ENCODE measurements at regions not wholly inside any gene's neighbourhood (a gene's known extent, or its start where the extent isn't known, plus 50 kb on each side); places are given as distances from the start of the nearest gene placed in this dataset.

DNA sequence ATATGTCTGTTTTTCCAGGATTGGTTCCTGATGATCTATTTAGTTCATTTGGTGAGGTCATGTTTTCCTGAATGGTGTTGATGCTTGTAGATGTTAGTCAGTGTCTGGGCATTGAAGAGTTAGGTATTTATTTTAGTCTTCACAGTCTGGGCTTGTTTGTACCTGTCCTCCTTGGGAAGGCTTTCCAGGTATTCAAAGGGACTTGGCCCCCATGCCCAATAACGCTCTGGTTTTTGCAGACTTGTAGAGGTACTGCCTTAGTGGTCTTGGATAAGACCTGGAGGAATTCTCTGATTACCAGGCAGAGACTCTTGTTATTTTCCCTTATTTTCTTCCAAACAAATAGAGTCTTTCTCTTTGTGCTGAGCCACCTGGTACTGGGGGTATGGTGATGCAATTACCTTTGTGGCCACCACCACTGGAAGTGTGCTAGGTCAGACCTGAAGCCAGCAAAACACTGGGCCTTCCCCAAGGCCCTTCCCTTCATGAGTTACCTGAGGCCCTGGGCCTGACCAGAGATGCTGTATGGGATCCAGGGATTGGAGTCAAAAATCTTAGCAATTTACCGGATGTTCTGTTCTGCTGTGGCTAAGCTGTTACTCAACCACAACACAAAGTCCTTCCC is 63.3 kb upstream of the RXFP1 start:
- TF ChIP-seq, protein P1, sequence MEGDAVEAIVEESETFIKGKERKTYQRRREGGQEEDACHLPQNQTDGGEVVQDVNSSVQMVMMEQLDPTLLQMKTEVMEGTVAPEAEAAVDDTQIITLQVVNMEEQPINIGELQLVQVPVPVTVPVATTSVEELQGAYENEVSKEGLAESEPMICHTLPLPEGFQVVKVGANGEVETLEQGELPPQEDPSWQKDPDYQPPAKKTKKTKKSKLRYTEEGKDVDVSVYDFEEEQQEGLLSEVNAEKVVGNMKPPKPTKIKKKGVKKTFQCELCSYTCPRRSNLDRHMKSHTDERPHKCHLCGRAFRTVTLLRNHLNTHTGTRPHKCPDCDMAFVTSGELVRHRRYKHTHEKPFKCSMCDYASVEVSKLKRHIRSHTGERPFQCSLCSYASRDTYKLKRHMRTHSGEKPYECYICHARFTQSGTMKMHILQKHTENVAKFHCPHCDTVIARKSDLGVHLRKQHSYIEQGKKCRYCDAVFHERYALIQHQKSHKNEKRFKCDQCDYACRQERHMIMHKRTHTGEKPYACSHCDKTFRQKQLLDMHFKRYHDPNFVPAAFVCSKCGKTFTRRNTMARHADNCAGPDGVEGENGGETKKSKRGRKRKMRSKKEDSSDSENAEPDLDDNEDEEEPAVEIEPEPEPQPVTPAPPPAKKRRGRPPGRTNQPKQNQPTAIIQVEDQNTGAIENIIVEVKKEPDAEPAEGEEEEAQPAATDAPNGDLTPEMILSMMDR (conservative IDR thresholded peaks at IDR 0.05; ENCODE audit: low read depth, low read length), result no peak
- DNase-seq (ENCODE audit: low read depth), result no peak
- H3K4me3 ChIP-seq (ENCODE audit: low read depth, low read length), result no peak overlapping the region

GRCh38 chr4:158459085-158459820 is 62.4 kb upstream of the RXFP1 start:
- TF ChIP-seq, protein P1 (conservative IDR thresholded peaks at IDR 0.05; ENCODE audit: low read depth, low read length), result no peak
- H3K4me3 ChIP-seq (ENCODE audit: low read depth, low read length), result no peak overlapping the region
- DNase-seq (ENCODE audit: low read depth), result no peak

DNA sequence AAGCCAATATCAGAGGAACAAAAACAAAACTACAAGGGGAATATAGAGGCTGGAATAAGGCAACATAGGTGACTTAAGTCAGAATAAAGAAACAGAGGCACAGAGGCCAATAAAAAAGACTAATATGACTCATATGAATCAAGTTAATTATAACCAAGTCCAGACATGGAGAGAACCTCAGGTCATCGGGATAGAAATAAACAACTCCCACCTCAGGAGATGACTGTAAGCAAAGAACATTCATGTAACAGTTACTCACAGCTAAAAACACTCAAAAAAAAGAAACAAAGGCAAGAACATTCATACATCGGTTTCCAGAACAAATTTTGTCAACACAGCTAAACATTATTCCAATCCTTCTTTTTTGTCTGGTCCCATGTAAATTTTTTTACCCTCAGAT is 60.3 kb upstream of the RXFP1 start:
- DNase-seq (ENCODE audit: low read depth), result no peak

GRCh38 chr4:158462611-158463010 is 59.1 kb upstream of the RXFP1 start:
- TF ChIP-seq, protein P1 (conservative IDR thresholded peaks at IDR 0.05; ENCODE audit: low read depth, low read length), result no peak
- no peak overlapping the region for H3K4me3 ChIP-seq (ENCODE audit: low read depth, low read length)
- DNase-seq (ENCODE audit: low read depth), result no peak

More for the DNA sequence above, 60.3 kb upstream of the RXFP1 start:
- no peak overlapping the region for H3K4me3 ChIP-seq (ENCODE audit: low read depth, low read length)
- TF ChIP-seq, protein P1 (conservative IDR thresholded peaks at IDR 0.05; ENCODE audit: low read depth, low read length), result no peak
